Skeletal muscle tissue (tissue), 3 donors: ENCODE measurements at regions not wholly inside any gene's neighbourhood (a gene's known extent, or its start where the extent isn't known, plus 50 kb on each side); places are given as distances from the start of the nearest gene placed in this dataset.

Source experiments
- H3K27ac ChIP-seq: one replicate; pipeline ENCODE4 v1.7.0; 2013; ENCODE audit warnings: mild to moderate bottlenecking, low read depth, low read length, inconsistent platforms
- H3K27me3 ChIP-seq, 3 donors: one replicate each; pipeline ENCODE4 v1.7.0; 2013; ENCODE audit warnings: low read length in 3 of 3; ENCODE audit not compliant: control insufficient read depth in 3 of 3, insufficient read depth in 3 of 3
- H3K36me3 ChIP-seq, 3 donors: one replicate each; pipeline ENCODE4 v1.7.0; 2013; ENCODE audit warnings: low read length in 3 of 3; ENCODE audit not compliant: control insufficient read depth in 3 of 3, insufficient read depth in 3 of 3
- H3K4me1 ChIP-seq, 3 donors: one replicate each; pipeline ENCODE4 v1.7.0; 2013; ENCODE audit warnings: low read length in 3 of 3, mild to moderate bottlenecking in 3 of 3; ENCODE audit not compliant: control insufficient read depth in 3 of 3, insufficient read depth in 3 of 3
- H3K4me3 ChIP-seq, 3 donors: one replicate each; pipeline ENCODE4 v1.7.0; 2013; ENCODE audit warnings: low read length in 3 of 3
- H3K9ac ChIP-seq, 3 donors: one replicate each; pipeline ENCODE4 v1.7.0; 2013; ENCODE audit warnings: low read length in 3 of 3, mild to moderate bottlenecking in 3 of 3, moderate library complexity in 2 of 3, low read depth in 1 of 3
- H3K9me3 ChIP-seq, 3 donors: one replicate each; pipeline ENCODE4 v1.7.0; 2013; ENCODE audit warnings: low read length in 3 of 3; ENCODE audit not compliant: control insufficient read depth in 3 of 3
- donor health status: Osteomylitis.

DNA sequence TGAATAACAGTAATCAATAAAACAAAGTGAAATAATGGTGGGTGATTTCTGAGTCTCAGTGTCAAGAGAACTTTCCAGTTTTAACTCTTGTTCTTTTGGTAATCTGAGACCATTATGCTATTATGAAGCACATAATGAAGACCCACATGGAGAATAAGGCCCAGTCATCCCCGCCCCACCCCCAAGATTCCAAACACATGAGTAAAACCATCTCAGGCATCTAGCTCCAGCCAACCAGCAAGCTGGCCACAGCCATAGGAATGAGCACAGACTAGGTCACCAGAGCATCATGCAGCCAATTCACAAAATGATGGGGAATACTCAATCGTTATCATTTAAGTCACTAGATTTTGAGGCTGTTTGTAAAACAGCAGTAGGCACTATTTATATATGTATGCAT is 1769.0 kb upstream of the PCDH20 start:
- no peaks in the 10 kb centered on the region for H3K27me3 ChIP-seq
- no peaks in the 10 kb centered on the region for H3K36me3 ChIP-seq
- H3K9ac ChIP-seq = no peak overlapping the region

DNA sequence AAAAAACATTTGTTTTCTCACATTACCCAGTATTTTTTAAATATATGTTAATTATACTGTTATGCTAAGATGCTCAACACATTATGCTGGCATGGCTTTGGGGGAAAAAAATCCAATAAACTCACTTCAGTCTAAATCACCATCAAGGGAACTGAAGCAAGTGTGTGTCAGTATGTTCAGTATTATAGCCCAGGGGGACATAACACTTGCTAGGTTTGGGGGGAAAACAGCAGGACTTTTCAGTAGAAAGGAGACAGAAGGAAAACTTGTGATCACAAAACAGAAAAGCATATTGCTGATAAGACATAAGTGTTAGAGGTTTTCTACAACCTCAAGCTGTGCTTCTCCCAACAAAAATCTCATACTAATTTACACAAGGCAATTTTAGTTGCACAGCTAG is 1759.9 kb upstream of the PCDH20 start:
- H3K4me3 ChIP-seq = no peak overlapping the region
- H3K27me3 ChIP-seq = no peaks in the 10 kb centered on the region
- no peak overlapping the region for H3K27ac ChIP-seq
- no peaks in the 10 kb centered on the region for H3K9me3 ChIP-seq
- no peaks in the 10 kb centered on the region for H3K4me1 ChIP-seq
- H3K36me3 ChIP-seq = no peaks in the 10 kb centered on the region
- H3K9ac ChIP-seq = no peak overlapping the region

More for the DNA sequence above, 1769.0 kb upstream of the PCDH20 start:
- H3K4me3 ChIP-seq = no peak overlapping the region
- H3K27ac ChIP-seq = no peak overlapping the region
- H3K9me3 ChIP-seq = no peaks in the 10 kb centered on the region
- H3K4me1 ChIP-seq = no peaks in the 10 kb centered on the region

DNA sequence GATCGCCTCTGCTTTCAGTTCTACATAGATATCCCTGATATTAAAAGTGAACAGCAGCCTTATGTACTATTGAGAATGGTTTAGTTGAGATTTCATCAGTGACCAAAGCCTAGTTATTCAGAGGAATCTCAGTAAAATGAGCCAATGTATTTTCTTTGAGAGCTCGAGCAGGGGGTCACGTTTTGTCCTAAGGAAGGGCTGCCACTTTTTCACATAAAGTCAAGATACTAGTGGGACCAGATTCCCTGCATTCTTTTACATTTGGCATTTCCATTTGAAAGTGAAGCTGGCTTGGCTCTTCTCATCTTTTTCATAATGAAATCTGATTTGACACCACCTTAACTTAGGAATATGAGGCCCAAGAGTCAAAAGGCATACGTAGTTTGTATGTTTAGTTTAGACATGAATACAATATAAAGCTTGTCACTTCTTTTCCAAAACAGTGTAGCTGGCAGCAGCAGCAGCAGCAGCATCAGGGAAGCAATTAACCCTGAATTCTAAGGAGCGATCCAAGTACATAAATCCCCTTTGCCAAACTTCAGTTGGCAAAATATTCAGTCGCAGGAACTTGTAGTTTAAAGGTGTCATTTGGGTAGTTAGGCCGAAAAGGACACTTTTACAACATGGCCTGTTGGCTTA is 1752.2 kb upstream of the PCDH20 start:
- Histone ChIP-seq H3K9ac (no peak overlapping the region), H3K36me3 (no peaks in the 10 kb centered on the region)

DNA sequence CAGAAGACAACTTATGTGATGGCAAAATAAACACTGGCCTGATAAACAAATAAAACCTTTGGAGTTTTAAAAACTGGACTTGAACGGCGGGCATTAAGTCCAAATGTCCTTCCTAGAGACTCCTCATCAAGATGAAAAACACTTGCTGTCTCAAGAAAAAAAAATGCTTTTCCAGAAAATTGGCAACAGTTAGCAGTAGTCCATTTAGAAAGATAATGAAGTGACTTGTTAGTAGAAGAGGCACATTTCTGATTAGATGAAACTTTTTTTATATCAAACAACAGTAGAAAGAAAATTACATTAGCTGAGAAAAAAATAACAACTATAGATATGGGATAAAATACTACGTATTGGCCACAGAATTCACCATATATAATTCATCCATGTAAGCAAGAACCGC is 1750.7 kb upstream of the PCDH20 start:
- H3K4me3 ChIP-seq = no peak overlapping the region
- H3K9ac ChIP-seq = no peak overlapping the region
- no peaks in the 10 kb centered on the region for H3K27me3 ChIP-seq
- no peaks in the 10 kb centered on the region for H3K4me1 ChIP-seq
- no peak overlapping the region for H3K27ac ChIP-seq
- no peaks in the 10 kb centered on the region for H3K36me3 ChIP-seq
- no peaks in the 10 kb centered on the region for H3K9me3 ChIP-seq

More for the DNA sequence above, 1752.2 kb upstream of the PCDH20 start:
- Histone ChIP-seq H3K4me1 (no peaks in the 10 kb centered on the region), H3K9me3 (no peaks in the 10 kb centered on the region), H3K27ac (no peak overlapping the region), H3K27me3 (no peaks in the 10 kb centered on the region), H3K4me3 (no peak overlapping the region)

DNA sequence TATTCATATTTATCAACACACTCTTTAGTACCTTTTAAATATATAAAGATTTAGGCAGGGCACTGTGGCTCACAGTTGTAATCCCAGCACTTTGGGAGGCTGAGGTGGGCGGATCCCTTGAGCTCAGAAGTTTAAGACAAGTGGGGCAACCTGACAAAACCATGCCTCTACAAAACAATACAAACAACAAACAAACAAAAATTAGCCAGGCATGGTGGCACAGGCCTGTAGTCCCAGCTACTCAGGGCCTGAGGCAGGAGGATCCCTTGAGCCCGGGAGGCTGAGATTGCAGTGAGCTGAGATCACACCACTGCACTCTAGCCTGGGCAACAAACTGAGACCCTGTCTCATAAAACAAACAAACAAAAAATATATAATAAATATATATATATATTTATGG is 1748.3 kb upstream of the PCDH20 start:
- Histone ChIP-seq H3K27me3 (no peaks in the 10 kb centered on the region), H3K27ac (no peak overlapping the region)

DNA sequence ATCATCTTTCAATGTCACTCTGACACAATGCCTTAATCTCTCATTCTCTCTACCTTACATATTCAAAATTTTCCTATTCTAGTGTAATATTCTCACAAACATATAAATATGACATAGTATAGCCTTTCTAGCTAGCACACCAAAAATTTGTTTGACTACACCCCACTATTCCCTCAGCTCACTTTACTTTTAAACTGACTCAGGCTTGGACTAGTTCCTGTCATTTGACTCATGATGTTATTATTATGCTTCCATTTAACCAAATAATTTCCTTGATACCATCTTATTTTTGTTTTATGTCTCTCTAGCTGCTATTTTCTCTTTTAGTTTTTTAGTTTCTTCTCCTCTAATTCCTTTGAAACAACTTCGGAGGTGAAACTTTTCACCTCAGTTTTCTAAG is 1745.6 kb upstream of the PCDH20 start:
- Histone ChIP-seq H3K4me3 (no peak overlapping the region), H3K4me1 (no peaks in the 10 kb centered on the region), H3K9ac (no peak overlapping the region)

More for the DNA sequence above, 1748.3 kb upstream of the PCDH20 start:
- no peaks in the 10 kb centered on the region for H3K9me3 ChIP-seq
- no peak overlapping the region for H3K9ac ChIP-seq
- H3K4me1 ChIP-seq = no peaks in the 10 kb centered on the region
- no peak overlapping the region for H3K4me3 ChIP-seq
- H3K36me3 ChIP-seq = no peaks in the 10 kb centered on the region

DNA sequence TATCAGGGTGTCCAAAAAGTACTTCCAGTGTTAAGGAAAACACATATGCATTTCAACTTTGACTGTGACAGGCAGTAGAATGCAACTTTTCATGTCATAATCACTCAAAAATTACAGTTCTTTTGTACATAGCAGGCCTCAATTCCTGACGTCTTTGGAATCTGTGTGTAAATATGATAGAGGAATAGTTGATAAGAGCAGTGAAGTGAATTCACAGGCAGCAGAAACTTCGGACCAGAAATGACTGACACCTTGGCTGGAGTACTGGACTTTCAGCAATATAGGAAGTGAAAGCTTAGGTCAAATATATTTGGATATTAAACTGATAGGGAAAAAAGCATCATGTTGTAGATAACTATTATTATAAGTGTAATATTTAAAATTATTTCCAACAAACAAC is 1741.2 kb upstream of the PCDH20 start:
- Histone ChIP-seq H3K27me3 (no peaks in the 10 kb centered on the region), H3K9ac (no peak overlapping the region), H3K9me3 (peaks cover 0 to 4% (median 0%) of the 10 kb centered on the region in 3 donors), H3K4me3 (no peak overlapping the region), H3K27ac (no peak overlapping the region), H3K36me3 (no peaks in the 10 kb centered on the region), H3K4me1 (no peaks in the 10 kb centered on the region)

More for the DNA sequence above, 1745.6 kb upstream of the PCDH20 start:
- Histone ChIP-seq H3K36me3 (no peaks in the 10 kb centered on the region), H3K27ac (no peak overlapping the region), H3K27me3 (no peaks in the 10 kb centered on the region), H3K9me3 (no peaks in the 10 kb centered on the region)

DNA sequence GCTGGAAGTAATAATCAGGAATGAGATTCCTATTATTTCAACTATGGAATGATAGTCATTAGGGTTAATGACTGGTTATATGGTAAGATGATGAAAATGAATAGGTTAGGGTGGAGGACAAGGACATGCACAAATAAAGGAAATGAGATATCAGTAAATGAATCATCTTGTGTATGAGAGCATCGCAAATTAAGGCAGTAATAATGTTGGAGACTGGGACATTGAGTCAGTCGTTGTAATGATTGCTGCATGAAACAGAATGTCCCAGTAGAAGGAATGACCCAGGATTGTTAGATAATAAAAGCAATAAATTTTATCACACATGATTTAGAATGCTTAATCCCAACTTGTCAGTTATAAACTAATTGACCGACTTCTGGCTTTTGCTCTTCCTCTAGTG is 1733.7 kb upstream of the PCDH20 start:
- H3K9me3 ChIP-seq = peaks cover 0 to 4% (median 0%) of the 10 kb centered on the region in 3 donors
- no peak overlapping the region for H3K27ac ChIP-seq
- H3K9ac ChIP-seq = no peak overlapping the region
- H3K27me3 ChIP-seq = no peaks in the 10 kb centered on the region
- H3K4me1 ChIP-seq = no peaks in the 10 kb centered on the region
- no peaks in the 10 kb centered on the region for H3K36me3 ChIP-seq
- H3K4me3 ChIP-seq = no peak overlapping the region

DNA sequence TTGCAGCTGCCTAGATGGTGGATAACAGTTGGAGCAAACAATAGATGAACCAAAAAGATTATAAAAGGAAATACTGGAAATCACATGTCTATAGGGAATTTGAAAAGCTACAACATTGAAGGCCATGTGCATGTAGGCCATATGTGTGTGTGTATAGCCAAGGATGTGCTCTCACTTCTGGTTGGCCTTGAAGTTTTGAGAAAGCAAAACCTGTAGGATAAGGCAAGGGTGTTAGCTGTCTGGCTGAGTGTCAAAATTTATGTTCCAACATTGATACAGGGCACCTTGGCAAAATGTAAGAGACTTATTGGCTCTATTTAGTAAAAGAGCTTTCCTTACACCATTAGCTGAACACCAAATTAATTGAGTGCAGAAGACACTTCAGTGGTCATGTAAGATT is 1723.6 kb upstream of the PCDH20 start:
- Histone ChIP-seq H3K36me3 (no peaks in the 10 kb centered on the region), H3K9me3 (no peaks in the 10 kb centered on the region), H3K27ac (no peak overlapping the region), H3K27me3 (no peaks in the 10 kb centered on the region), H3K9ac (no peak overlapping the region), H3K4me3 (no peak overlapping the region), H3K4me1 (no peaks in the 10 kb centered on the region)

DNA sequence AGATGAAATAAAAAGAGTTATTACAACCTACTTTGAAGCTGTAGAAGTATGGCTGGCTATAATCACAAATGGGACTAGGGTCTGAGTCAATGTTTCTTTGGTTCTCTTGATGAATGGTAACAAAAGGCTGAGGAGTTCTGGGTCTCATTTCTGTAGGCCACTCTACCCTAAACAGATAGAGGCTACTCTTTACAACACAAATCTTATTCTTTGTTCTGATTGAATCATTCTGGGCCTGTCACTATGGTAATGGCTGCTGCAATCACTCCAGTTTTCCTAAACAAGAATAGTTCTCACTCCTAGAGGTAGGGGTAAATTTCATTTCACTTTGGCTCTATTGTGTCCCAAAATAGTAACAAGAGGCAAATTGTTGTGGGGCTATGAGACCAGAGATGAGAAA is 1714.3 kb upstream of the PCDH20 start:
- no peaks in the 10 kb centered on the region for H3K4me1 ChIP-seq
- no peaks in the 10 kb centered on the region for H3K27me3 ChIP-seq
- H3K4me3 ChIP-seq = no peak overlapping the region
- no peaks in the 10 kb centered on the region for H3K36me3 ChIP-seq
- H3K9ac ChIP-seq = no peak overlapping the region
- H3K9me3 ChIP-seq = no peaks in the 10 kb centered on the region
- H3K27ac ChIP-seq = no peak overlapping the region
